ENCODE measurements at regions not wholly inside any gene's neighbourhood (a gene's known extent, or its start where the extent isn't known, plus 50 kb on each side); places are given as distances from the start of the nearest gene placed in this dataset.

- no peak for TF ChIP-seq CTCF (IDR thresholded peaks at IDR 0.05)
- Histone ChIP-seq H3K4me3 (no peak overlapping the region), H3K27me3 (no peaks in the 10 kb centered on the region), H3K4me1 (no peaks in the 10 kb centered on the region), H3K36me3 (no peaks in the 10 kb centered on the region), H3K27ac (no peak overlapping the region), H3K9me3 (no peaks in the 10 kb centered on the region)
- intact Hi-C loops (cut with DNase I), result no loop called here
- no peak for ATAC-seq
- no peak for DNase-seq
Measured at GRCh38 chr6:9085709-9086070, 650.3 kb upstream of the SLC35B3 start.

- TF ChIP-seq CTCF (IDR thresholded peaks at IDR 0.05), result no peak
- H3K4me3 ChIP-seq, result no peak overlapping the region
- DNase-seq, result no peak
- no peaks in the 10 kb centered on the region for H3K4me1 ChIP-seq
- no peak overlapping the region for H3K27ac ChIP-seq
- no peaks in the 10 kb centered on the region for H3K27me3 ChIP-seq
- no peaks in the 10 kb centered on the region for H3K36me3 ChIP-seq
- intact Hi-C loops (cut with DNase I), result no loop called here
- no peak for ATAC-seq
- H3K9me3 ChIP-seq, result no peaks in the 10 kb centered on the region
Measured at GRCh38 chr6:9085054-9085708, 649.8 kb upstream of the SLC35B3 start.

- intact Hi-C loops (cut with DNase I), result no loop called here
- no peak overlapping the region for H3K4me3 ChIP-seq
- H3K27ac ChIP-seq, result no peak overlapping the region
- DNase-seq (no peak), ATAC-seq (no peak)
- H3K4me1 ChIP-seq, result no peaks in the 10 kb centered on the region
- no peaks in the 10 kb centered on the region for H3K27me3 ChIP-seq
- no peak for TF ChIP-seq CTCF (IDR thresholded peaks at IDR 0.05)
- H3K9me3 ChIP-seq, result no peaks in the 10 kb centered on the region
- H3K36me3 ChIP-seq, result no peaks in the 10 kb centered on the region
Measured at GRCh38 chr6:9083108-9083507, 647.8 kb upstream of the SLC35B3 start.

GRCh38 chr6:9066726-9067125 lies 631.4 kb upstream of the SLC35B3 start:
- intact Hi-C loops (cut with DNase I), result no loop called here
- no peak for TF ChIP-seq CTCF (IDR thresholded peaks at IDR 0.05)
- Histone ChIP-seq H3K4me3 (no peak overlapping the region), H3K4me1 (no peaks in the 10 kb centered on the region), H3K36me3 (no peaks in the 10 kb centered on the region), H3K27ac (no peak overlapping the region), H3K27me3 (no peaks in the 10 kb centered on the region), H3K9me3 (no peaks in the 10 kb centered on the region)
- no peak for ATAC-seq
- no peak for DNase-seq

GRCh38 chr6:9064156-9064555 lies 628.8 kb upstream of the SLC35B3 start:
- DNase-seq (no peak), ATAC-seq (no peak)
- Histone ChIP-seq H3K27me3 (no peaks in the 10 kb centered on the region), H3K27ac (no peak overlapping the region), H3K4me3 (no peak overlapping the region), H3K4me1 (no peaks in the 10 kb centered on the region), H3K9me3 (no peaks in the 10 kb centered on the region), H3K36me3 (no peaks in the 10 kb centered on the region)
- intact Hi-C loops (cut with DNase I), result no loop called here
- TF ChIP-seq CTCF (IDR thresholded peaks at IDR 0.05), result no peak

- H3K4me3 ChIP-seq, result no peak overlapping the region
- DNase-seq (no peak), ATAC-seq (no peak)
- intact Hi-C loops (cut with DNase I), result no loop called here
- no peaks in the 10 kb centered on the region for H3K9me3 ChIP-seq
- no peaks in the 10 kb centered on the region for H3K36me3 ChIP-seq
- no peaks in the 10 kb centered on the region for H3K4me1 ChIP-seq
- H3K27me3 ChIP-seq, result no peaks in the 10 kb centered on the region
- TF ChIP-seq CTCF (IDR thresholded peaks at IDR 0.05), result no peak
- H3K27ac ChIP-seq, result no peak overlapping the region
Measured at GRCh38 chr6:9062596-9062995, 627.3 kb upstream of the SLC35B3 start.

Data from upper lobe of right lung (tissue), 1 donor.